PFSK-1 (cell line): ENCODE measurements at regions not wholly inside any gene's neighbourhood (a gene's known extent, or its start where the extent isn't known, plus 50 kb on each side); places are given as distances from the start of the nearest gene placed in this dataset.

Experiments
- POLR2AphosphoS5 ChIP-seq: IDR thresholded peaks from 2 replicates; pipeline ENCODE4 v1.6.1; 2012; ENCODE audit warnings: low read depth, mild to moderate bottlenecking, control low read depth, low read length, moderate library complexity
- SIN3A ChIP-seq: IDR thresholded peaks from 2 replicates; pipeline ENCODE4 v1.6.1; 2012; ENCODE audit warnings: mild to moderate bottlenecking, low read length, moderate library complexity, borderline replicate concordance; ENCODE audit not compliant: insufficient read depth
- TAF1 ChIP-seq: IDR thresholded peaks from 2 replicates; pipeline ENCODE4 v1.6.1; 2012; ENCODE audit warnings: low read length, control low read depth, borderline replicate concordance; ENCODE audit not compliant: insufficient read depth

GRCh38 chr7:153627323-153627722 lies 424.9 kb upstream of the DPP6 start:
- no peak for TF ChIP-seq POLR2AphosphoS5
- TF ChIP-seq TAF1 = no peak
- TF ChIP-seq SIN3A = no peak
